ENCODE measurements at regions not wholly inside any gene's neighbourhood (a gene's known extent, or its start where the extent isn't known, plus 50 kb on each side); places are given as distances from the start of the nearest gene placed in this dataset.

GRCh38 chr2:225742487-225742886, 343.0 kb downstream of the NYAP2 start:
- H3K27ac Mint-ChIP-seq (ENCODE audit: unreplicated experiment): no peak overlapping the region
- H3K9me3 Mint-ChIP-seq (ENCODE audit: low read depth, unreplicated experiment): no peaks in the 10 kb centered on the region
- no peak overlapping the region for H3K4me3 Mint-ChIP-seq (ENCODE audit: low read depth, unreplicated experiment)
- H3K4me1 Mint-ChIP-seq (ENCODE audit: low read depth, unreplicated experiment): peaks cover 11% of the 10 kb centered on the region
- no TSS peak for BruUV-seq (replicated peaks)
- H3K27me3 Mint-ChIP-seq (ENCODE audit: unreplicated experiment): no peaks in the 10 kb centered on the region
- intact Hi-C loops (cut with micrococcal nuclease; ENCODE audit: unreplicated experiment): no loop called here
- H3K36me3 Mint-ChIP-seq (ENCODE audit: insufficient read depth, unreplicated experiment): no peaks in the 10 kb centered on the region
- DNase-seq: no peak
- no peak for TF ChIP-seq CTCF (IDR thresholded peaks at IDR 0.05; ENCODE audit: unreplicated experiment)
- CTCF ChIA-PET: interaction anchor here (0.6 kb wide), 1 partner anchor 841 kb away, joined by 3 read pairs; no protein-coding TSS in a partner anchor

GRCh38 chr2:225740086-225740485, 340.6 kb downstream of the NYAP2 start:
- CTCF ChIA-PET: no interaction called here

GRCh38 chr2:225739328-225739727, 339.8 kb downstream of the NYAP2 start:
- Mint-ChIP-seq H3K36me3 (ENCODE audit: insufficient read depth, unreplicated experiment) (no peaks in the 10 kb centered on the region), H3K27ac (ENCODE audit: unreplicated experiment) (no peak overlapping the region), H3K9me3 (ENCODE audit: low read depth, unreplicated experiment) (no peaks in the 10 kb centered on the region), H3K4me1 (ENCODE audit: low read depth, unreplicated experiment) (peaks cover 35% of the 10 kb centered on the region), H3K4me3 (ENCODE audit: low read depth, unreplicated experiment) (no peak overlapping the region), H3K27me3 (ENCODE audit: unreplicated experiment) (no peaks in the 10 kb centered on the region)
- no TSS peak for BruUV-seq (replicated peaks)
- CTCF ChIA-PET: no interaction called here
- no peak for TF ChIP-seq CTCF (IDR thresholded peaks at IDR 0.05; ENCODE audit: unreplicated experiment)
- intact Hi-C loops (cut with micrococcal nuclease; ENCODE audit: unreplicated experiment): no loop called here
- DNase-seq: no peak

More at GRCh38 chr2:225740086-225740485, 340.6 kb downstream of the NYAP2 start:
- intact Hi-C loops (cut with micrococcal nuclease; ENCODE audit: unreplicated experiment): no loop called here
- no peak overlapping the region for H3K27ac Mint-ChIP-seq (ENCODE audit: unreplicated experiment)
- no TSS peak for BruUV-seq (replicated peaks)
- no peak overlapping the region for H3K4me3 Mint-ChIP-seq (ENCODE audit: low read depth, unreplicated experiment)
- peaks cover 35% of the 10 kb centered on the region for H3K4me1 Mint-ChIP-seq (ENCODE audit: low read depth, unreplicated experiment)
- no peak for TF ChIP-seq CTCF (IDR thresholded peaks at IDR 0.05; ENCODE audit: unreplicated experiment)
- no peak for DNase-seq
- no peaks in the 10 kb centered on the region for H3K27me3 Mint-ChIP-seq (ENCODE audit: unreplicated experiment)
- H3K36me3 Mint-ChIP-seq (ENCODE audit: insufficient read depth, unreplicated experiment): no peaks in the 10 kb centered on the region
- H3K9me3 Mint-ChIP-seq (ENCODE audit: low read depth, unreplicated experiment): no peaks in the 10 kb centered on the region

GRCh38 chr2:225738735-225739134, 339.2 kb downstream of the NYAP2 start:
- H3K36me3 Mint-ChIP-seq (ENCODE audit: insufficient read depth, unreplicated experiment): no peaks in the 10 kb centered on the region
- no peak overlapping the region for H3K4me3 Mint-ChIP-seq (ENCODE audit: low read depth, unreplicated experiment)
- no peaks in the 10 kb centered on the region for H3K9me3 Mint-ChIP-seq (ENCODE audit: low read depth, unreplicated experiment)
- no TSS peak for BruUV-seq (replicated peaks)
- no peak for DNase-seq
- intact Hi-C loops (cut with micrococcal nuclease; ENCODE audit: unreplicated experiment): no loop called here
- no peak overlapping the region for H3K27ac Mint-ChIP-seq (ENCODE audit: unreplicated experiment)
- CTCF ChIA-PET: no interaction called here
- peaks cover 35% of the 10 kb centered on the region for H3K4me1 Mint-ChIP-seq (ENCODE audit: low read depth, unreplicated experiment)
- TF ChIP-seq CTCF (IDR thresholded peaks at IDR 0.05; ENCODE audit: unreplicated experiment): no peak
- no peaks in the 10 kb centered on the region for H3K27me3 Mint-ChIP-seq (ENCODE audit: unreplicated experiment)

All from Calu3 (cell line).